ENCODE measurements at regions not wholly inside any gene's neighbourhood (a gene's known extent, or its start where the extent isn't known, plus 50 kb on each side); places are given as distances from the start of the nearest gene placed in this dataset.

- Histone ChIP-seq H3K36me3 (replicated peaks in 1 of 2; ENCODE audit: control insufficient read depth in 1 of 2, insufficient read depth in 2 of 2, low read length in 2 of 2) (no peaks in the 10 kb centered on the region), H3K4me3 (replicated peaks in 1 of 3; ENCODE audit: insufficient read depth in 1 of 3, low read depth in 2 of 3, low read length in 3 of 3) (no peak overlapping the region), H3K9ac (ENCODE audit: insufficient read depth, low read depth, low read length) (no peak overlapping the region), H3K4me2 (ENCODE audit: low read depth, low read length) (no peak overlapping the region), H3K79me2 (ENCODE audit: insufficient read depth, low read length) (no peaks in the 10 kb centered on the region), H3K27ac (ENCODE audit: extremely low read length, insufficient read depth, low read length) (no peak overlapping the region), H3K27me3 (ENCODE audit: control insufficient read depth in 1 of 2, insufficient read depth in 2 of 2, low read length in 2 of 2) (no peaks in the 10 kb centered on the region), H2AFZ (ENCODE audit: low read length) (no peak overlapping the region), H3K9me3 (ENCODE audit: low read length) (no peaks in the 10 kb centered on the region), H4K20me1 (ENCODE audit: insufficient read depth, low read length) (no peaks in the 10 kb centered on the region), H3K4me1 (ENCODE audit: insufficient read depth, low read length) (no peaks in the 10 kb centered on the region)
- ChIA-PET CTCF (ENCODE audit: low intra/inter-chr PET ratio, low total read pairs) (no interaction called here), POLR2A (no interaction called here)
- in situ Hi-C loops (cut with HindIII; ENCODE audit: extremely low pct_ligation_motif_present, low pct_unique_long_range_greater_than_20kb), result no loop called here
- 45% methylated on average over 1 of the region's 1 CpG for WGBS (ENCODE audit: low lambda C conversion rate)
- no peak for DNase-seq (ENCODE audit: low spot score)
- no TSS peak for BruUV-seq (replicated peaks)
- ATAC-seq, result no peak
- FAIRE-seq, result no peak
- intact Hi-C loops (cut with micrococcal nuclease; ENCODE audit: unreplicated experiment), result no loop called here
- TF ChIP-seq TFDP2 (CRISPR knock-in tag; IDR thresholded peaks at IDR 0.05) (no peak), ZMAT5 (CRISPR knock-in tag; IDR thresholded peaks at IDR 0.05; ENCODE audit: borderline replicate concordance, low read depth) (no peak), ZKSCAN8 (CRISPR knock-in tag; IDR thresholded peaks at IDR 0.05; ENCODE audit: borderline replicate concordance) (no peak), MIER2 (CRISPR knock-in tag; IDR thresholded peaks at IDR 0.05) (no peak), RFXANK (CRISPR knock-in tag; IDR thresholded peaks at IDR 0.05) (no peak), STAG1 (CRISPR knock-in tag; IDR thresholded peaks at IDR 0.05) (no peak), AKAP8 (CRISPR knock-in tag; IDR thresholded peaks at IDR 0.05) (no peak), STAT6 (CRISPR knock-in tag; IDR thresholded peaks at IDR 0.05; ENCODE audit: borderline replicate concordance) (no peak), TFE3 (CRISPR knock-in tag; IDR thresholded peaks at IDR 0.05) (no peak), ZNF678 (CRISPR knock-in tag; IDR thresholded peaks at IDR 0.05) (no peak), KDM5A (IDR thresholded peaks at IDR 0.05; ENCODE audit: borderline replicate concordance, low read length) (no peak), ZNF75D (CRISPR knock-in tag; IDR thresholded peaks at IDR 0.05; ENCODE audit: borderline replicate concordance) (no peak), PRDM10 (CRISPR knock-in tag; IDR thresholded peaks at IDR 0.05; ENCODE audit: low read depth) (no peak)
These were observed 366.0 kb upstream of the SLC14A2 start for GRCh38 chr18:45249246-45249661.
